Stomach (tissue), 8 donors: ENCODE measurements at regions not wholly inside any gene's neighbourhood (a gene's known extent, or its start where the extent isn't known, plus 50 kb on each side); places are given as distances from the start of the nearest gene placed in this dataset.
A peak's percentile ranks its signal among the peaks of the same experiment; 100 is the strongest.

Source experiments
- DNase-seq, 2 donors: peaks; one replicate each; pipeline versions ENCODE4 v3.0.0 to v3.0.0-alpha.2; 2013 to 2019
- H3K27ac ChIP-seq, 5 donors: fragments of 200-600 bp in 4 of 5; sonication (generic) in 4 of 5; one replicate each; pipeline ENCODE4 v1.5.1; 2013 to 2019; ENCODE audit warnings: mild to moderate bottlenecking in 1 of 5, moderate library complexity in 1 of 5
- H3K27me3 ChIP-seq, 3 donors: fragments of 200-600 bp; sonication (generic); one replicate each; pipeline ENCODE4 v1.5.1; 2017 to 2019; ENCODE audit warnings: mixed run types in 1 of 3
- H3K36me3 ChIP-seq, 4 donors: fragments of 200-600 bp; sonication (generic); 1 replicate in 3 of 4; 2 replicates in 1 of 4; pipeline ENCODE4 v1.5.1; 2016 to 2019
- H3K4me1 ChIP-seq, 4 donors: fragments of 200-600 bp; sonication (generic); one replicate each; pipeline ENCODE4 v1.5.1; 2016 to 2019
- H3K4me3 ChIP-seq, 4 donors: fragments of 200-600 bp; sonication (generic) in 3 of 4; one replicate each; pipeline ENCODE4 v1.5.1; 2016 to 2019; ENCODE audit warnings: mild to moderate bottlenecking in 1 of 4
- H3K9me3 ChIP-seq, 4 donors: fragments of 200-600 bp; sonication (generic); one replicate each; pipeline ENCODE4 v1.5.1; 2016 to 2019
- EP300 ChIP-seq: sonication (generic); formaldehyde crosslinking; IDR thresholded peaks from one replicate; pipeline ENCODE4 v1.6.1; 2017; ENCODE audit warnings: antibody characterized with exemption
- POLR2A ChIP-seq, 4 donors: fragments of 450-650 bp; IDR thresholded peaks; one replicate each; pipeline ENCODE4 v1.6.1; 2016; ENCODE audit warnings: antibody characterized with exemption in 4 of 4, control low read depth in 2 of 4, mild to moderate bottlenecking in 1 of 4, moderate library complexity in 1 of 4
- POLR2AphosphoS5 ChIP-seq, 3 donors: sonication (generic); formaldehyde crosslinking; IDR thresholded peaks; one replicate each; pipeline ENCODE4 v1.6.1; 2016; ENCODE audit warnings: antibody characterized with exemption in 3 of 3
- WGBS, 5 donors: extraction: QIAGEN DNeasy Blood & Tissue Kit in 3 of 5; methylation state at CpG; one replicate each; pipeline versions ENCODE4 v1.1.5 to v1.1.7; 2013 to 2018; 5-methylcytosine and 5-hydroxymethylcytosine counted together
- intact Hi-C: fragments of 100-400 bp; cut with DNase I; formaldehyde crosslinking; loops from one replicate; pipeline ENCODE4 v1.15.1; 2023; ENCODE audit warnings: low total_unique reads
- TF ChIP-seq, protein P1 (sequence below), 7 experiments: fragments of 450-650 bp in 4 of 7; fragments of 200-600 bp in 3 of 7; sonication (generic) in 3 of 7; IDR thresholded peaks; one replicate each; pipeline ENCODE4 v1.5.1; 2016 to 2019; ENCODE audit warnings: antibody characterized with exemption in 7 of 7, control low read depth in 2 of 7, mild to moderate bottlenecking in 1 of 7
- donor health status: healthy with polysubstance abuse.
- donor health status: Bipolar disorder and iron deficiency.
- donor health status: healthy.

DNA sequence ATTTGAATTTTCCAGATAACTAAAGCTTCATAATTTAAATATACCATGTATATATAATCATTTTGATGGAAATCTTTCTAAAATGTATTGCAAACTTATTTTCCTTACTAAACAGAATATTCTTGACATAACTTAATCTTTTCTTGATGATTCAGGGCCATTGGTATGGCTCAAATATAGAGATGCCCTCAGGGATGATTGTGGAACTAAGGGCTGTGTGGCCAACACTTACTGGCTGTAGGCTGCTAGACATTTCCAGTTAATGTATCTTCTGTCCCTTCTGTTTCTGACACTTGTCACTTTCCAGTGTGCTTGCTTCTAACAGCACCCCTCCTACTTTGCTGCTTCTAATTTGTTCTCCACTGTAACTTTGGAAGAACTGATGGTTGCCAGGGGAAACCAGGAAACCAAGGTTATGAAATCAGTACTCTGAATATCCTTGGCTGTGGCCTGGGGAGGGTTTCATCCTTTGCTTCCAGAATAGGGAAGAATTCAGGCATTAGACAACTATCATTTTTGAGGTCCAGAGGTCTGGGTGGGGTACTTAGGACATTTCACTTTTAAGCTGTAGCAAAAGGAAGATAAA, 697.2 kb downstream of the ETS1 start:
- Histone ChIP-seq H3K27ac (no peak overlapping the region), H3K4me3 (no peak overlapping the region), H3K27me3 (no peaks in the 10 kb centered on the region), H3K4me1 (no peaks in the 10 kb centered on the region), H3K9me3 (peaks cover 0 to 17% (median 14%) of the 10 kb centered on the region in 4 donors), H3K36me3 (no peaks in the 10 kb centered on the region)
- TF ChIP-seq POLR2A (IDR thresholded peaks at IDR 0.05): no peak
- TF ChIP-seq, protein P1, sequence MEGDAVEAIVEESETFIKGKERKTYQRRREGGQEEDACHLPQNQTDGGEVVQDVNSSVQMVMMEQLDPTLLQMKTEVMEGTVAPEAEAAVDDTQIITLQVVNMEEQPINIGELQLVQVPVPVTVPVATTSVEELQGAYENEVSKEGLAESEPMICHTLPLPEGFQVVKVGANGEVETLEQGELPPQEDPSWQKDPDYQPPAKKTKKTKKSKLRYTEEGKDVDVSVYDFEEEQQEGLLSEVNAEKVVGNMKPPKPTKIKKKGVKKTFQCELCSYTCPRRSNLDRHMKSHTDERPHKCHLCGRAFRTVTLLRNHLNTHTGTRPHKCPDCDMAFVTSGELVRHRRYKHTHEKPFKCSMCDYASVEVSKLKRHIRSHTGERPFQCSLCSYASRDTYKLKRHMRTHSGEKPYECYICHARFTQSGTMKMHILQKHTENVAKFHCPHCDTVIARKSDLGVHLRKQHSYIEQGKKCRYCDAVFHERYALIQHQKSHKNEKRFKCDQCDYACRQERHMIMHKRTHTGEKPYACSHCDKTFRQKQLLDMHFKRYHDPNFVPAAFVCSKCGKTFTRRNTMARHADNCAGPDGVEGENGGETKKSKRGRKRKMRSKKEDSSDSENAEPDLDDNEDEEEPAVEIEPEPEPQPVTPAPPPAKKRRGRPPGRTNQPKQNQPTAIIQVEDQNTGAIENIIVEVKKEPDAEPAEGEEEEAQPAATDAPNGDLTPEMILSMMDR (IDR thresholded peaks at IDR 0.05): no peak
- TF ChIP-seq EP300: no peak
- no peak for TF ChIP-seq POLR2AphosphoS5 (IDR thresholded peaks at IDR 0.05)
- DNase-seq: no peak
- intact Hi-C loops: no loop called here

DNA sequence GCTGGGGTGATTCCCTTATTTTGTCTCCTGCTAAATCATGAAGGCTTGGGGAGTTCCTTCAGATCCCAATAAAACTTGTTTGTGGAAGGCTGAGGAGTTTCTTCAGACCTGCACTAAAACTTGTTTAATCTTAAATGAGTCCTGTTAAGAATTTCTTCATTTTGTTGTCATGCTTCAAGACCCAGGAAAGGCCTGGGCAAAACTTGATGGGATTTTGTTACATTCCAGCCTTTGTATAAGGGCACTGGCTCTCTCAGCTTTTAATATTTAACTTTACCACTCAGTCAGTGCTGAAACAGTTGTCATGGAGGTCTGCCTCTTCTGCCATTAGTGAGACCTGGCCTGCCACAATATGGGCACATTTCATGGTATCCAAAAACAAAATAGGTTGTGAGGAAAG, 699.0 kb downstream of the ETS1 start:
- no peaks in the 10 kb centered on the region for H3K4me1 ChIP-seq
- DNase-seq: no peak
- no peaks in the 10 kb centered on the region for H3K36me3 ChIP-seq
- no peak overlapping the region for H3K27ac ChIP-seq
- TF ChIP-seq EP300 (no peak), POLR2A (IDR thresholded peaks at IDR 0.05) (no peak), POLR2AphosphoS5 (IDR thresholded peaks at IDR 0.05) (no peak)
- TF ChIP-seq, protein P1 (IDR thresholded peaks at IDR 0.05): no peak
- H3K9me3 ChIP-seq: peaks cover 0 to 19% (median 19%) of the 10 kb centered on the region in 4 donors
- intact Hi-C loops: no loop called here
- H3K4me3 ChIP-seq: no peak overlapping the region
- no peaks in the 10 kb centered on the region for H3K27me3 ChIP-seq

DNA sequence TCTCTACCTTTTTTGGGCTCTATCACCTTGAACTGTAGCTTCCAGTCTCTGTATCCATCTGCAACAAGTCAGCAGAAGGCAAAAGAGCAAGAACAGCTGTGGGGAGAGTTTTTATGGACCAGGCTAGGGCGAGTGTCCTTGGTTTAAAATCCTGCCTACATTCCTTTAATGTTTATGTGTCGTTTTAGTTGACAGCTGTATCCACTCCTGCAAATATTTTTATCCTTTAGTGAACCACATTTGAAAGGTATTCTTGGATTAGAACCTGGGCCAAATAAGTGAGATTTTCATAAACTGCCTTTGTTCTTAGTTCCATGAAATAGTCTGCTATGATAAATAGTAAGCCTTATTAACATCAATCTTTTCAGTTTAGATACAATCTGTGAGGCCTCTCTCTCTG, 712.2 kb downstream of the ETS1 start:
- no peak for TF ChIP-seq POLR2A (IDR thresholded peaks at IDR 0.05)
- TF ChIP-seq POLR2AphosphoS5 (IDR thresholded peaks at IDR 0.05): no peak
- TF ChIP-seq, protein P1 (IDR thresholded peaks at IDR 0.05): no peak
- TF ChIP-seq EP300: no peak
- Histone ChIP-seq H3K27me3 (no peaks in the 10 kb centered on the region), H3K9me3 (no peaks in the 10 kb centered on the region), H3K4me3 (no peak overlapping the region), H3K36me3 (no peaks in the 10 kb centered on the region), H3K4me1 (peaks cover 0 to 4% (median 0%) of the 10 kb centered on the region in 4 donors), H3K27ac (no peak overlapping the region)
- peak in 1 of 2 donors; percentile 28 for DNase-seq
- WGBS, 5 donors: 37 to 46% (median 40%) methylated on average over 2 of the region's 2 CpGs
- intact Hi-C loops: no loop called here

DNA sequence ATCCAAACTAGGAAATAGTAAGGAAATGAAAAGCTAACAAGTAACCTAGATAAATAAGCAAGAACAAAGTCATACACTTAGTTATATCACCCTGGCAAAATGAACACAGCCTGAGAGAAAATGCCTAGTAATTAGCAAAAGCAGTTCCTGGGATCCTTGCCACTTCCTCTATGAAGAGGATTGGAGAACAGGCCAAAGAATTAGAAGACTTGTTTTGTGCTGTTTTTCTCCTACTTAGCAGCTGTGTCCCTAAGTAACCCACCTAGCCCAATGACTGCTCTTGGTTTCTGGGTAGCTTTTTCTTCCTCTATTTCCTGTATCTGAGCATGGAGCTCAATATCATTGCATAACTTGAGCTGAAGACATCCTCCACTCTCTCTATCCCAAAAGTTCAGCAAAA, 713.9 kb downstream of the ETS1 start:
- H3K36me3 ChIP-seq: no peaks in the 10 kb centered on the region
- intact Hi-C loops: no loop called here
- H3K4me3 ChIP-seq: no peak overlapping the region
- no peaks in the 10 kb centered on the region for H3K9me3 ChIP-seq
- TF ChIP-seq, protein P1 (IDR thresholded peaks at IDR 0.05): no peak
- no peak overlapping the region for H3K27ac ChIP-seq
- DNase-seq: no peak
- peaks cover 0 to 4% (median 0%) of the 10 kb centered on the region in 4 donors for H3K4me1 ChIP-seq
- no peaks in the 10 kb centered on the region for H3K27me3 ChIP-seq
